ENCODE measurements at regions not wholly inside any gene's neighbourhood (a gene's known extent, or its start where the extent isn't known, plus 50 kb on each side); places are given as distances from the start of the nearest gene placed in this dataset.

DNA sequence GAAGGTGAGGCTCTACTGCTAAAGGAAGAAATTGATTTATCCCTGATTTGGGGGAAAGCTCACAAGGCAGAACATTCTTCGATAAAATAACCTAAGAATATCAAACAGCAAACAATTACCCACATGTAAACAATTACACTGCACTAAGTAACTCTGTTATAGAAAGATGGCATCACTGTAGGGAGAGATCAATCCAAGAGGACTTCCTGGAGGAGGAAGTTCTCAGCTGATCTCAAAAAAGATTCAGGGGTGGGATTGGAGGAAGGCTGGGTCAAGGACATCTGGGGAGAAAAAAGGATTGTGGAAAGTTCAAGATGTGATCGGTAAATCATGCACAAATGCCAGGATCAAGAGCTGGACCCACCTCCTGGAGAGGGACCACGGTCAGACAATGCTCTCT is 361.0 kb upstream of the SULF2 start:
- Histone ChIP-seq H2AFZ (ENCODE audit: low read length) (no peak overlapping the region), H3K27me3 (ENCODE audit: control insufficient read depth in 1 of 2, insufficient read depth in 2 of 2, low read length in 2 of 2) (peaks cover 5% of the 10 kb centered on the region in 2 experiments; a peak in 2 of 5 replicates), H3K27ac (ENCODE audit: extremely low read length, insufficient read depth, low read length) (no peak overlapping the region), H3K4me3 (replicated peaks in 1 of 3; ENCODE audit: insufficient read depth in 1 of 3, low read depth in 2 of 3, low read length in 3 of 3) (no peak overlapping the region), H4K20me1 (ENCODE audit: insufficient read depth, low read length) (no peaks in the 10 kb centered on the region), H3K36me3 (replicated peaks in 1 of 2; ENCODE audit: control insufficient read depth in 1 of 2, insufficient read depth in 2 of 2, low read length in 2 of 2) (no peaks in the 10 kb centered on the region), H3K9me3 (ENCODE audit: low read length) (no peaks in the 10 kb centered on the region), H3K4me2 (ENCODE audit: low read depth, low read length) (no peak overlapping the region), H3K9ac (ENCODE audit: insufficient read depth, low read depth, low read length) (no peak overlapping the region), H3K4me1 (ENCODE audit: insufficient read depth, low read length) (no peaks in the 10 kb centered on the region), H3K79me2 (ENCODE audit: insufficient read depth, low read length) (no peaks in the 10 kb centered on the region)
- no peak for ATAC-seq
- ChIA-PET CTCF (ENCODE audit: low intra/inter-chr PET ratio, low total read pairs) (no interaction called here), POLR2A (no interaction called here)
- intact Hi-C loops (cut with micrococcal nuclease; ENCODE audit: unreplicated experiment) (no loop called here), in situ Hi-C loops (cut with HindIII; ENCODE audit: extremely low pct_ligation_motif_present, low pct_unique_long_range_greater_than_20kb) (no loop called here)
- no peak for DNase-seq (ENCODE audit: low spot score)
- 34% methylated on average over 3 of the region's 3 CpGs for WGBS (ENCODE audit: low lambda C conversion rate)
- no peak for FAIRE-seq
- TF ChIP-seq THRA (CRISPR knock-in tag; IDR thresholded peaks at IDR 0.05; ENCODE audit: borderline replicate concordance) = no peak
- TF ChIP-seq ZFP36 (IDR thresholded peaks at IDR 0.05; ENCODE audit: borderline replicate concordance, low read depth, low read length, partially characterized antibody) = peak; percentile 82
- no peak for TF ChIP-seq MXD1 (CRISPR knock-in tag; IDR thresholded peaks at IDR 0.05)
- BruUV-seq (replicated peaks) = no TSS peak

DNA sequence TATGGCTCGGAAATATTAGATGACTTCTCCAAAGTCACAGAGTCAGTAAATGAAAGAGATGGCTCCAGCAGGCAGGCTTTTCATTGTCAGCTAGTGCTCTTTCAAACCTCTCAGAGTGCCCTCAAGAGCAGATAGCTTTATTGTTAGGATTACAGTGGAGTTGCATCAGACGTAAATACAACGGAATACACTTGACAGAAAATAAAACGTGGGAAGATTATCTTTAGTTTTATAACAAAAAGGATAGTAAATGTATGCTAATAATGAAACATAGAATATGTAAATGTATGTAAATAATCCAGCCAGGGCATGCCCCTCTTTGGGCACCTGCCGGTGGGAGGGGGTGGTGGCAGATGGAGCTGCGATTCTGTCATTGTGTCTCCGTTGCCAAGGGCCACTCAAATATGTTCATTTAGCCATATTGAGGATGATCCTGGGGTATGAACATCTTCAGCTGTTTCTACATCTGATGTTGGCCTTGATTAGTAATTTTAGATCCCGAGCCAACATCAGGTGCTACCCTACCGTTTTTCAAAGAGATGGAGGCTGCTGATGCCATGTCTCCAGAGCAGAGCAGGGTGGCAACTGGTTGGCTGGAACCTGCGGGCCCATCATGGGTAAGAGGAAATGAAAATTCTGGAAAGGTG is 358.3 kb upstream of the SULF2 start:
- ATAC-seq (no peak), FAIRE-seq (no peak), DNase-seq (ENCODE audit: low spot score) (no peak)
- H3K4me2 ChIP-seq (ENCODE audit: low read depth, low read length) = no peak overlapping the region
- intact Hi-C loops (cut with micrococcal nuclease; ENCODE audit: unreplicated experiment) (no loop called here), in situ Hi-C loops (cut with HindIII; ENCODE audit: extremely low pct_ligation_motif_present, low pct_unique_long_range_greater_than_20kb) (no loop called here)
- no peak for TF ChIP-seq NFIB (CRISPR knock-in tag; IDR thresholded peaks at IDR 0.05; ENCODE audit: borderline replicate concordance)
- TF ChIP-seq, protein P1, sequence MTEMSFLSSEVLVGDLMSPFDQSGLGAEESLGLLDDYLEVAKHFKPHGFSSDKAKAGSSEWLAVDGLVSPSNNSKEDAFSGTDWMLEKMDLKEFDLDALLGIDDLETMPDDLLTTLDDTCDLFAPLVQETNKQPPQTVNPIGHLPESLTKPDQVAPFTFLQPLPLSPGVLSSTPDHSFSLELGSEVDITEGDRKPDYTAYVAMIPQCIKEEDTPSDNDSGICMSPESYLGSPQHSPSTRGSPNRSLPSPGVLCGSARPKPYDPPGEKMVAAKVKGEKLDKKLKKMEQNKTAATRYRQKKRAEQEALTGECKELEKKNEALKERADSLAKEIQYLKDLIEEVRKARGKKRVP (CRISPR knock-in tag; IDR thresholded peaks at IDR 0.05) = peak in 1 of 2 experiments; percentile 94; a peak in 2 of 4 replicates
- TF ChIP-seq YEATS2 (CRISPR knock-in tag; IDR thresholded peaks at IDR 0.05; ENCODE audit: borderline replicate concordance) = no peak
- TF ChIP-seq CEBPB (IDR thresholded peaks at IDR 0.05; ENCODE audit: borderline replicate concordance, low read depth, low read length) = peak; percentile 21; the same call in 1 of the 2 replicates
- no peak overlapping the region for H3K9ac ChIP-seq (ENCODE audit: insufficient read depth, low read depth, low read length)
- no peaks in the 10 kb centered on the region for H3K36me3 ChIP-seq (replicated peaks in 1 of 2; ENCODE audit: control insufficient read depth in 1 of 2, insufficient read depth in 2 of 2, low read length in 2 of 2)
- POLR2A ChIA-PET = no interaction called here
- no peak overlapping the region for H3K4me3 ChIP-seq (replicated peaks in 1 of 3; ENCODE audit: insufficient read depth in 1 of 3, low read depth in 2 of 3, low read length in 3 of 3)
- 27% methylated on average over 10 of the region's 10 CpGs for WGBS (ENCODE audit: low lambda C conversion rate)
- H3K4me1 ChIP-seq (ENCODE audit: insufficient read depth, low read length) = no peaks in the 10 kb centered on the region
- H3K79me2 ChIP-seq (ENCODE audit: insufficient read depth, low read length) = no peaks in the 10 kb centered on the region
- no peaks in the 10 kb centered on the region for H3K9me3 ChIP-seq (ENCODE audit: low read length)
- no peak overlapping the region for H3K27ac ChIP-seq (ENCODE audit: extremely low read length, insufficient read depth, low read length)
- H4K20me1 ChIP-seq (ENCODE audit: insufficient read depth, low read length) = no peaks in the 10 kb centered on the region
- H3K27me3 ChIP-seq (ENCODE audit: control insufficient read depth in 1 of 2, insufficient read depth in 2 of 2, low read length in 2 of 2) = peaks cover 0 to 2% of the 10 kb centered on the region in 2 experiments; a peak in 1 of 5 replicates
- no TSS peak for BruUV-seq (replicated peaks)
- CTCF ChIA-PET (ENCODE audit: low intra/inter-chr PET ratio, low total read pairs) = no interaction called here
- H2AFZ ChIP-seq (ENCODE audit: low read length) = no peak overlapping the region
